ENCODE measurements at regions not wholly inside any gene's neighbourhood (a gene's known extent, or its start where the extent isn't known, plus 50 kb on each side); places are given as distances from the start of the nearest gene placed in this dataset.

DNA sequence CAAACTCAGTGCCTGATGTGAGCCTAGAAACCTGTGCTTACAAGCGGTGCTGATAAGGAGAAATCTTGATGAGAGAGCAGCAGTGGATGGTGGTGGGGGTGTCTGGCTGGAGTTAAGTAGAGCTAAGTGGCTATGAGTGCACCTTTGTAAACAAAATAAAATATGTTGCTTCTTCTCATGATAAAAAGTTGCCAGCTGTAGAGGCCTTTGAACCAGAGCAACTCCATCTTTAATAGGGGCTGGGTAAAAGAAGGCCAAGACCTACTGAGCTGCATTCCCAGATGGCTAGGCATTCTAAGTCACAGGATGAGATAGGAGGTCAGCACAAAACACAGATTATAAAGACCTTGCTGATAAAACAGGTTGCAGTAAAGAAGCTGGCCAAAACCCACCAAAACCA, 107.6 kb upstream of the FAM3C start:
- H3K4me1 ChIP-seq = no peaks in the 10 kb centered on the region
- DNase-seq (ENCODE audit: extremely low spot score in 2 of 2) = no peak
- H3K36me3 ChIP-seq = no peaks in the 10 kb centered on the region
- H3K9me3 ChIP-seq = peaks cover 4% of the 10 kb centered on the region
- no peak for TF ChIP-seq POLR2AphosphoS5 (IDR thresholded peaks at IDR 0.05; ENCODE audit: insufficient read depth in 1 of 2, low read depth in 1 of 2)
- TF ChIP-seq POLR2A (IDR thresholded peaks at IDR 0.05) = no peak
- TF ChIP-seq, protein P1, sequence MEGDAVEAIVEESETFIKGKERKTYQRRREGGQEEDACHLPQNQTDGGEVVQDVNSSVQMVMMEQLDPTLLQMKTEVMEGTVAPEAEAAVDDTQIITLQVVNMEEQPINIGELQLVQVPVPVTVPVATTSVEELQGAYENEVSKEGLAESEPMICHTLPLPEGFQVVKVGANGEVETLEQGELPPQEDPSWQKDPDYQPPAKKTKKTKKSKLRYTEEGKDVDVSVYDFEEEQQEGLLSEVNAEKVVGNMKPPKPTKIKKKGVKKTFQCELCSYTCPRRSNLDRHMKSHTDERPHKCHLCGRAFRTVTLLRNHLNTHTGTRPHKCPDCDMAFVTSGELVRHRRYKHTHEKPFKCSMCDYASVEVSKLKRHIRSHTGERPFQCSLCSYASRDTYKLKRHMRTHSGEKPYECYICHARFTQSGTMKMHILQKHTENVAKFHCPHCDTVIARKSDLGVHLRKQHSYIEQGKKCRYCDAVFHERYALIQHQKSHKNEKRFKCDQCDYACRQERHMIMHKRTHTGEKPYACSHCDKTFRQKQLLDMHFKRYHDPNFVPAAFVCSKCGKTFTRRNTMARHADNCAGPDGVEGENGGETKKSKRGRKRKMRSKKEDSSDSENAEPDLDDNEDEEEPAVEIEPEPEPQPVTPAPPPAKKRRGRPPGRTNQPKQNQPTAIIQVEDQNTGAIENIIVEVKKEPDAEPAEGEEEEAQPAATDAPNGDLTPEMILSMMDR (IDR thresholded peaks at IDR 0.05) = no peak
- intact Hi-C loops (cut with DNase I) = no loop called here
- H3K27me3 ChIP-seq = no peaks in the 10 kb centered on the region
- H3K27ac ChIP-seq = no peak overlapping the region
- no peak overlapping the region for H3K4me3 ChIP-seq

GRCh38 chr7:121503039-121503438, 106.9 kb upstream of the FAM3C start:
- Histone ChIP-seq H3K27ac (no peak overlapping the region), H3K4me3 (no peak overlapping the region), H3K9me3 (peaks cover 4% of the 10 kb centered on the region), H3K27me3 (no peaks in the 10 kb centered on the region), H3K4me1 (no peaks in the 10 kb centered on the region), H3K36me3 (no peaks in the 10 kb centered on the region)
- intact Hi-C loops (cut with DNase I) = no loop called here
- TF ChIP-seq, protein P1 (IDR thresholded peaks at IDR 0.05) = no peak
- TF ChIP-seq POLR2A (IDR thresholded peaks at IDR 0.05) (no peak), POLR2AphosphoS5 (IDR thresholded peaks at IDR 0.05; ENCODE audit: insufficient read depth in 1 of 2, low read depth in 1 of 2) (no peak)
- no peak for DNase-seq (ENCODE audit: extremely low spot score in 2 of 2)

- no peak overlapping the region for H3K27ac ChIP-seq
- no peaks in the 10 kb centered on the region for H3K4me1 ChIP-seq
- intact Hi-C loops (cut with DNase I) = no loop called here
- no peaks in the 10 kb centered on the region for H3K36me3 ChIP-seq
- no peaks in the 10 kb centered on the region for H3K27me3 ChIP-seq
- DNase-seq (ENCODE audit: extremely low spot score in 2 of 2) = no peak
- H3K4me3 ChIP-seq = no peak overlapping the region
- H3K9me3 ChIP-seq = peaks cover 4% of the 10 kb centered on the region
- no peak for TF ChIP-seq POLR2AphosphoS5 (IDR thresholded peaks at IDR 0.05; ENCODE audit: insufficient read depth in 1 of 2, low read depth in 1 of 2)
- no peak for TF ChIP-seq POLR2A (IDR thresholded peaks at IDR 0.05)
- TF ChIP-seq, protein P1 (IDR thresholded peaks at IDR 0.05) = no peak
These were observed 105.5 kb upstream of the FAM3C start for GRCh38 chr7:121501566-121501965.

DNA sequence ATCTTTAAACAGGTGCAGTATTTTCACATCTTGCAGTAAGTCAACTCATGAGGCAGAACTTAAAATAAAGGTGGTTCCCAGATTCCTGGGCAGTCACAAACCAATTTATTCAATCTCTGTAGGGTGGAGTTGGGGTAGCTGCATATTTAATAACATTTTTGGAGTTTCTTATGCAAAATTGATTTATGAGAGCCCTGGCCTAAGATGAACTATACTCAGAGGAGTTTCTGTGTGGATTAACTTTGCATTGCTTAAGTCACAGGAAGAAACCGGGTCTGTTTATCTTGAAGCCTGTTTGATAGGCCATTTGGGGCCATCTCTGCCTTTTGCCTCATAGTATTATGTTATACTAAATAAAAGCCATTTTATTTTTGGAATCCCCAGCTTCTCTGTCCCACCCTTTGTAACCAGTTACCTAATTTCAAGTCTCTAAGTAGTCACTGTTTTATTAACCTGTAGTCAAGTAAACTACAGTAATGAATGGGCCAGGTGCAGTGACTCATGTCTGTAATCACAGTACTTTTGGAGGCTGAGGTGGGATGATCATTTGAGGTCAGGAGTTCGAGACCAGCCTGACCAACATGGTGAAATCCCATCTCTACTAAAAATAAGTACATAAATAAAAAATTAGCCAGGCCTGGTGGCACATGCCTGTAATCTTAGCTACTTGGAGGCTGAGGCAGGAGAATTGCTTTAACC, 104.4 kb upstream of the FAM3C start:
- Histone ChIP-seq H3K36me3 (no peaks in the 10 kb centered on the region), H3K27me3 (no peaks in the 10 kb centered on the region), H3K4me1 (no peaks in the 10 kb centered on the region), H3K27ac (no peak overlapping the region), H3K4me3 (no peak overlapping the region), H3K9me3 (peaks cover under 1% of the 10 kb centered on the region)
- intact Hi-C loops (cut with DNase I) = no loop called here
- no peak for DNase-seq (ENCODE audit: extremely low spot score in 2 of 2)
- TF ChIP-seq POLR2A (IDR thresholded peaks at IDR 0.05) = no peak
- TF ChIP-seq POLR2AphosphoS5 (IDR thresholded peaks at IDR 0.05; ENCODE audit: insufficient read depth in 1 of 2, low read depth in 1 of 2) = no peak
- TF ChIP-seq, protein P1 (IDR thresholded peaks at IDR 0.05) = no peak

- DNase-seq (ENCODE audit: extremely low spot score in 2 of 2) = no peak
- Histone ChIP-seq H3K9me3 (no peaks in the 10 kb centered on the region), H3K36me3 (no peaks in the 10 kb centered on the region), H3K27ac (no peak overlapping the region), H3K4me3 (no peak overlapping the region), H3K4me1 (no peaks in the 10 kb centered on the region), H3K27me3 (no peaks in the 10 kb centered on the region)
- TF ChIP-seq POLR2AphosphoS5 (IDR thresholded peaks at IDR 0.05; ENCODE audit: insufficient read depth in 1 of 2, low read depth in 1 of 2) = no peak
- TF ChIP-seq, protein P1 (IDR thresholded peaks at IDR 0.05) = no peak
- no peak for TF ChIP-seq POLR2A (IDR thresholded peaks at IDR 0.05)
- intact Hi-C loops (cut with DNase I) = no loop called here
These were observed 103.5 kb upstream of the FAM3C start for GRCh38 chr7:121499624-121500023.
